ENCODE measurements at regions not wholly inside any gene's neighbourhood (a gene's known extent, or its start where the extent isn't known, plus 50 kb on each side); places are given as distances from the start of the nearest gene placed in this dataset.

- ATAC-seq (no peak), FAIRE-seq (no peak), DNase-seq (ENCODE audit: low read depth, low spot score) (no peak)
- WGBS (ENCODE audit: insufficient coverage, insufficient replicate concordance, low lambda C conversion rate, missing lambda C conversion rate): 45% methylated on average over 5 of the region's 5 CpGs
- H3K27me3 ChIP-seq (replicated peaks in 1 of 2; ENCODE audit: control insufficient read depth in 2 of 2, insufficient read depth in 2 of 2, low read length in 1 of 2): no peaks in the 10 kb centered on the region
- no peak overlapping the region for H3K9ac ChIP-seq (ENCODE audit: control insufficient read depth, insufficient read depth, low read length)
- no peak overlapping the region for H2AFZ ChIP-seq (ENCODE audit: control insufficient read depth, low read depth, low read length)
- no peaks in the 10 kb centered on the region for H4K20me1 ChIP-seq (ENCODE audit: control insufficient read depth, insufficient read depth)
- H3K4me1 ChIP-seq (ENCODE audit: control insufficient read depth, insufficient read depth, low read length): peaks cover 11% of the 10 kb centered on the region
- H3K36me3 ChIP-seq (ENCODE audit: control insufficient read depth in 2 of 2, insufficient read depth in 2 of 2, low read length in 1 of 2): no peaks in the 10 kb centered on the region
- intact Hi-C loops (cut with micrococcal nuclease; ENCODE audit: unreplicated experiment) (loop anchor here (10.0 kb wide), 1 partner anchor 173 kb away; no protein-coding TSS in a partner anchor), in situ Hi-C loops (cut with MboI) (no loop called here)
- no TSS peak for BruUV-seq (replicated peaks)
- H3K27ac ChIP-seq (ENCODE audit: control insufficient read depth, insufficient read depth): no peak overlapping the region
- POLR2A ChIA-PET: no interaction called here
- CTCF ChIA-PET: no interaction called here
- H3K4me2 ChIP-seq (ENCODE audit: control insufficient read depth, insufficient read depth): no peak overlapping the region
- H3K9me3 ChIP-seq (replicated peaks; ENCODE audit: control insufficient read depth, insufficient read depth, low read length): no peaks in the 10 kb centered on the region
- RAD21 ChIA-PET (ENCODE audit: unreplicated experiment): no interaction called here
- H3K4me3 ChIP-seq: no peak overlapping the region
- no peaks in the 10 kb centered on the region for H3K79me2 ChIP-seq (ENCODE audit: control insufficient read depth, insufficient read depth, low read length)
- TF ChIP-seq RAD21 (IDR thresholded peaks at IDR 0.05; ENCODE audit: insufficient read depth, low read depth, low read length): no peak
- SMC1A ChIA-PET (ENCODE audit: uncharacterized antibody, unreplicated experiment): no interaction called here
These were observed 319.2 kb downstream of the ENC1 start for GRCh38 chr5:74321326-74321725.

GRCh38 chr5:74320526-74320925 is 320.0 kb downstream of the ENC1 start:
- ChIA-PET CTCF (no interaction called here), RAD21 (ENCODE audit: unreplicated experiment) (no interaction called here), SMC1A (ENCODE audit: uncharacterized antibody, unreplicated experiment) (no interaction called here), POLR2A (no interaction called here)
- Histone ChIP-seq H3K4me3 (no peak overlapping the region), H4K20me1 (ENCODE audit: control insufficient read depth, insufficient read depth) (no peaks in the 10 kb centered on the region), H2AFZ (ENCODE audit: control insufficient read depth, low read depth, low read length) (no peak overlapping the region), H3K27ac (ENCODE audit: control insufficient read depth, insufficient read depth) (no peak overlapping the region), H3K79me2 (ENCODE audit: control insufficient read depth, insufficient read depth, low read length) (no peaks in the 10 kb centered on the region), H3K27me3 (replicated peaks in 1 of 2; ENCODE audit: control insufficient read depth in 2 of 2, insufficient read depth in 2 of 2, low read length in 1 of 2) (no peaks in the 10 kb centered on the region), H3K4me1 (ENCODE audit: control insufficient read depth, insufficient read depth, low read length) (peaks cover 18% of the 10 kb centered on the region), H3K36me3 (ENCODE audit: control insufficient read depth in 2 of 2, insufficient read depth in 2 of 2, low read length in 1 of 2) (no peaks in the 10 kb centered on the region), H3K9me3 (replicated peaks; ENCODE audit: control insufficient read depth, insufficient read depth, low read length) (no peaks in the 10 kb centered on the region), H3K9ac (ENCODE audit: control insufficient read depth, insufficient read depth, low read length) (no peak overlapping the region), H3K4me2 (ENCODE audit: control insufficient read depth, insufficient read depth) (no peak overlapping the region)
- BruUV-seq (replicated peaks): no TSS peak
- no peak for DNase-seq (ENCODE audit: low read depth, low spot score)
- intact Hi-C loops (cut with micrococcal nuclease; ENCODE audit: unreplicated experiment): loop anchor here (10.0 kb wide), 1 partner anchor 174 kb away; no protein-coding TSS in a partner anchor
- FAIRE-seq: no peak
- in situ Hi-C loops (cut with MboI): no loop called here
- 46% methylated on average over 4 of the region's 4 CpGs for WGBS (ENCODE audit: insufficient coverage, insufficient replicate concordance, low lambda C conversion rate, missing lambda C conversion rate)
- ATAC-seq: no peak
- TF ChIP-seq CTCF (IDR thresholded peaks at IDR 0.05 in 2 of 3, conservative IDR thresholded peaks at IDR 0.05 in 1 of 3; ENCODE audit: control insufficient read depth in 2 of 3, extremely low read depth in 1 of 3, insufficient read depth in 1 of 3, low read depth in 3 of 3, low read length in 3 of 3) (no peak), ZNF592 (IDR thresholded peaks at IDR 0.05) (no peak), ZNF384 (IDR thresholded peaks at IDR 0.05; ENCODE audit: borderline replicate concordance, low read depth, low read length) (no peak), BCL11A (IDR thresholded peaks at IDR 0.05; ENCODE audit: low read depth, low read length) (no peak), SMARCA5 (IDR thresholded peaks at IDR 0.05) (no peak), NBN (IDR thresholded peaks at IDR 0.05) (no peak), ZBTB33 (IDR thresholded peaks at IDR 0.05) (no peak), BRCA1 (IDR thresholded peaks at IDR 0.05; ENCODE audit: low read depth, low read length) (no peak), KDM1A (IDR thresholded peaks at IDR 0.05; ENCODE audit: borderline replicate concordance) (no peak)
